ENCODE measurements at regions not wholly inside any gene's neighbourhood (a gene's known extent, or its start where the extent isn't known, plus 50 kb on each side); places are given as distances from the start of the nearest gene placed in this dataset.

DNA sequence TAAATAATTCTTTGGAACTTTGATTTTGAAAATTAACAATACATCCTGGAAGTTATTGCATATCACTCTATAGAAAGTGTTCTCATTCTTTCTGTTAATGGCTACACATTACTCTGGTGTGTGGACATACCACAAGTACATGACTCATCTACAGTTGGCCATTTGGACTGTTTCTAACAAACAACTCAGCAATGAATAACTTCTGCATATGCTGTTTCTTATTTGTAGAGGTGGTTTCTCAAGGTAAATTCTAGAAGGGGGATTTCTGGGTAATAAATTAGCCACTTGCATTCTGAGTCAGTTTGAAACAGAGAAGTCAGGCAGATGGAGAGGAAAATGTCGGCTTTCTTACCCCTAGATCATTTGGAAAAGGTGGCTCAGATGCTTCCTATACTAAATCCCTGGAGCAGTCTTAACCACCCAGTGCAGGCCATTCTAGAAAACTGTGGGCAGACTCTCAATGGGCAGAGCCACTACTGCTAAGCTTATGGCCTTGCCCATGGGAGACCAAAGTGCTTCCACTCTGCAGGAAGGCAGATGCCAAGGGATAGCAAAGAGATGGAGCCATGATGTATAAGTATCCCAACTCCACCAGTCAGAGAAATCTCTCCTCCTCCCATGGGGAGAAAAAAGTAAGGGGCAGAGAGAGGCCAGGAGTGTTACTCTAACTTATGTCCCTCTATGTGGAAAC, 194.0 kb upstream of the PLPP4 start:
- CTCF ChIA-PET, result no interaction called here
- intact Hi-C loops (cut with micrococcal nuclease), result no loop called here

DNA sequence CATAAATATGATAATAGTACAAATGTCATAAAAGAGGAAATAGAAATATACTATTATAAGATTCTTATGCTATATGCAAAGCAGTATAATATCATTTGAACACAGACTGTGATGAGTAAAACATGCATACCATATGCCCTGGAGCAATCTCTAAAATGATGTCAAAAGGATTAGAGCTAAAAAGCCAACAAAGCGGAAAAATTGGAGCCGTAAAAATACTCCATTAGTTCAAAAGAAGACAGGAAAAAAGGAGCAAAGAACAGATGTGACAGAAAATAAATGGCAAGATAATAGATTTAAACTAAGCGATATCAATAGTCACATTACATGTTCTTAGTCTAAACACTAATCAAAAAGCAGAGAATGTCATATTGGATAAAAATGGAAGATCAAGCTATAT, 191.0 kb upstream of the PLPP4 start:
- ChIA-PET CTCF (no interaction called here), POLR2A (no interaction called here)
- H3K4me3 Mint-ChIP-seq, result no peak overlapping the region
- ATAC-seq, result no peak
- peaks cover 8 to 36% (median 20%) of the 10 kb centered on the region in 5 donors for H3K27me3 Mint-ChIP-seq
- no peaks in the 10 kb centered on the region for H3K36me3 Mint-ChIP-seq
- H3K4me3 ChIP-seq (ENCODE audit: low read length), result no peak overlapping the region
- no peaks in the 10 kb centered on the region for H3K9me3 ChIP-seq (ENCODE audit: control insufficient read depth in 2 of 3, low read length in 3 of 3)
- no peak for DNase-seq
- H3K27ac Mint-ChIP-seq, result no peak overlapping the region
- H3K36me3 ChIP-seq (ENCODE audit: control insufficient read depth in 2 of 3, insufficient read depth in 3 of 3, low read length in 3 of 3), result no peaks in the 10 kb centered on the region
- intact Hi-C loops (cut with micrococcal nuclease), result no loop called here
- H3K27me3 ChIP-seq (ENCODE audit: control insufficient read depth in 2 of 2, insufficient read depth in 2 of 2, low read length in 2 of 2), result peaks cover 0 to 4% of the 10 kb centered on the region in 2 donors
- no peaks in the 10 kb centered on the region for H3K4me1 ChIP-seq (ENCODE audit: control insufficient read depth in 2 of 2, insufficient read depth in 2 of 2, low read length in 2 of 2)
- H3K9me3 Mint-ChIP-seq, result peaks cover 0 to 9% (median 0%) of the 10 kb centered on the region in 11 donors
- no peaks in the 10 kb centered on the region for H3K4me1 Mint-ChIP-seq
- no peak overlapping the region for H3K27ac ChIP-seq (ENCODE audit: low read depth, low read length)

More for the DNA sequence above, 194.0 kb upstream of the PLPP4 start:
- Mint-ChIP-seq H3K27me3 (peaks cover 8 to 45% (median 24%) of the 10 kb centered on the region in 5 donors), H3K9me3 (peaks cover 0 to 3% (median 0%) of the 10 kb centered on the region in 11 donors), H3K36me3 (no peaks in the 10 kb centered on the region), H3K4me3 (no peak overlapping the region), H3K4me1 (no peaks in the 10 kb centered on the region), H3K27ac (no peak overlapping the region)
- Histone ChIP-seq H3K4me1 (ENCODE audit: control insufficient read depth in 2 of 2, insufficient read depth in 2 of 2, low read length in 2 of 2) (no peaks in the 10 kb centered on the region), H3K36me3 (ENCODE audit: control insufficient read depth in 2 of 3, insufficient read depth in 3 of 3, low read length in 3 of 3) (no peaks in the 10 kb centered on the region), H3K27ac (ENCODE audit: low read depth, low read length) (no peak overlapping the region), H3K27me3 (ENCODE audit: control insufficient read depth in 2 of 2, insufficient read depth in 2 of 2, low read length in 2 of 2) (peaks cover 0 to 4% of the 10 kb centered on the region in 2 donors), H3K4me3 (ENCODE audit: low read length) (no peak overlapping the region), H3K9me3 (ENCODE audit: control insufficient read depth in 2 of 3, low read length in 3 of 3) (no peaks in the 10 kb centered on the region)
- POLR2A ChIA-PET, result no interaction called here
- DNase-seq (no peak), ATAC-seq (no peak)

- Histone ChIP-seq H3K36me3 (ENCODE audit: control insufficient read depth in 2 of 3, insufficient read depth in 3 of 3, low read length in 3 of 3) (no peaks in the 10 kb centered on the region), H3K27me3 (ENCODE audit: control insufficient read depth in 2 of 2, insufficient read depth in 2 of 2, low read length in 2 of 2) (no peaks in the 10 kb centered on the region), H3K27ac (ENCODE audit: low read depth, low read length) (no peak overlapping the region), H3K4me3 (ENCODE audit: low read length) (no peak overlapping the region), H3K4me1 (ENCODE audit: control insufficient read depth in 2 of 2, insufficient read depth in 2 of 2, low read length in 2 of 2) (no peaks in the 10 kb centered on the region), H3K9me3 (ENCODE audit: control insufficient read depth in 2 of 3, low read length in 3 of 3) (no peaks in the 10 kb centered on the region)
- ChIA-PET CTCF (no interaction called here), POLR2A (no interaction called here)
- Mint-ChIP-seq H3K27me3 (peaks cover 0 to 14% (median 2%) of the 10 kb centered on the region in 5 donors), H3K4me3 (no peak overlapping the region), H3K4me1 (no peaks in the 10 kb centered on the region), H3K36me3 (no peaks in the 10 kb centered on the region), H3K27ac (no peak overlapping the region), H3K9me3 (peaks cover 0 to 9% (median 0%) of the 10 kb centered on the region in 11 donors)
- intact Hi-C loops (cut with micrococcal nuclease), result no loop called here
- DNase-seq (no peak), ATAC-seq (no peak)
These were observed 186.1 kb upstream of the PLPP4 start for GRCh38 chr10:120270906-120271305.

DNA sequence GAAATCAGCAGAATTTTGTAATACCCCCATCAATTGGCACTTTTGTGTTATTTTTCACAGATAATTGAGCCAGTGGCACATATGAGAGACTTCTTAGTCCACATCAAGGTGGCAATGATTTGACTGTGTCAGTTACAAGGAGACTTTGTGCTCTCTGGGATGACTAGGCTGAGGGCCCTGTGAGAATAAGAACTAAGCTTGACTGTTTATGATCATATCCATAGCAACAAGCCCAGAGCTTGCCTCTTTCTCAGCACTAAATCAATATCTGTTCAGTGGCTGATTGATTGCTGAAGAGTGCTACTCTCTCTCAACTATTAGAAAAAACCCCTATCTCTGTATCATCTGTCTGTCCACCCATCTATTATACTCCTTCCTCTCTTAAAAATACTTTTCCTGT, 185.3 kb upstream of the PLPP4 start:
- Histone ChIP-seq H3K4me1 (ENCODE audit: control insufficient read depth in 2 of 2, insufficient read depth in 2 of 2, low read length in 2 of 2) (no peaks in the 10 kb centered on the region), H3K9me3 (ENCODE audit: control insufficient read depth in 2 of 3, low read length in 3 of 3) (no peaks in the 10 kb centered on the region), H3K36me3 (ENCODE audit: control insufficient read depth in 2 of 3, insufficient read depth in 3 of 3, low read length in 3 of 3) (no peaks in the 10 kb centered on the region), H3K27me3 (ENCODE audit: control insufficient read depth in 2 of 2, insufficient read depth in 2 of 2, low read length in 2 of 2) (no peaks in the 10 kb centered on the region), H3K27ac (ENCODE audit: low read depth, low read length) (no peak overlapping the region), H3K4me3 (ENCODE audit: low read length) (no peak overlapping the region)
- H3K27ac Mint-ChIP-seq, result no peak overlapping the region
- H3K4me3 Mint-ChIP-seq, result no peak overlapping the region
- H3K27me3 Mint-ChIP-seq, result peaks cover 0 to 20% (median 9%) of the 10 kb centered on the region in 5 donors
- ChIA-PET POLR2A (no interaction called here), CTCF (no interaction called here)
- peaks cover 0 to 9% (median 0%) of the 10 kb centered on the region in 11 donors for H3K9me3 Mint-ChIP-seq
- H3K36me3 Mint-ChIP-seq, result no peaks in the 10 kb centered on the region
- intact Hi-C loops (cut with micrococcal nuclease), result no loop called here
- ATAC-seq (no peak), DNase-seq (no peak)
- H3K4me1 Mint-ChIP-seq, result no peaks in the 10 kb centered on the region

- Histone ChIP-seq H3K27me3 (ENCODE audit: control insufficient read depth in 2 of 2, insufficient read depth in 2 of 2, low read length in 2 of 2) (no peaks in the 10 kb centered on the region), H3K4me3 (ENCODE audit: low read length) (no peak overlapping the region), H3K4me1 (ENCODE audit: control insufficient read depth in 2 of 2, insufficient read depth in 2 of 2, low read length in 2 of 2) (no peaks in the 10 kb centered on the region), H3K9me3 (ENCODE audit: control insufficient read depth in 2 of 3, low read length in 3 of 3) (no peaks in the 10 kb centered on the region), H3K27ac (ENCODE audit: low read depth, low read length) (no peak overlapping the region), H3K36me3 (ENCODE audit: control insufficient read depth in 2 of 3, insufficient read depth in 3 of 3, low read length in 3 of 3) (no peaks in the 10 kb centered on the region)
- Mint-ChIP-seq H3K4me1 (no peaks in the 10 kb centered on the region), H3K36me3 (no peaks in the 10 kb centered on the region), H3K27me3 (peaks cover 0 to 25% (median 12%) of the 10 kb centered on the region in 5 donors), H3K9me3 (peaks cover 0 to 9% (median 0%) of the 10 kb centered on the region in 11 donors), H3K4me3 (no peak overlapping the region), H3K27ac (no peak overlapping the region)
- CTCF ChIA-PET, result no interaction called here
- ATAC-seq (no peak), DNase-seq (no peak)
- intact Hi-C loops (cut with micrococcal nuclease), result no loop called here
- POLR2A ChIA-PET, result no interaction called here
These were observed 184.7 kb upstream of the PLPP4 start for GRCh38 chr10:120272350-120272749.

- no peaks in the 10 kb centered on the region for H3K36me3 ChIP-seq (ENCODE audit: control insufficient read depth in 2 of 3, insufficient read depth in 3 of 3, low read length in 3 of 3)
- ChIA-PET POLR2A (no interaction called here), CTCF (no interaction called here)
- Mint-ChIP-seq H3K27ac (no peak overlapping the region), H3K4me1 (no peaks in the 10 kb centered on the region), H3K9me3 (peaks cover 0 to 6% (median 2%) of the 10 kb centered on the region in 11 donors), H3K27me3 (peaks cover 0 to 25% (median 18%) of the 10 kb centered on the region in 5 donors), H3K36me3 (no peaks in the 10 kb centered on the region), H3K4me3 (no peak overlapping the region)
- ATAC-seq, result no peak
- intact Hi-C loops (cut with micrococcal nuclease), result no loop called here
- no peaks in the 10 kb centered on the region for H3K27me3 ChIP-seq (ENCODE audit: control insufficient read depth in 2 of 2, insufficient read depth in 2 of 2, low read length in 2 of 2)
- no peak overlapping the region for H3K4me3 ChIP-seq (ENCODE audit: low read length)
- DNase-seq, result no peak
- no peaks in the 10 kb centered on the region for H3K9me3 ChIP-seq (ENCODE audit: control insufficient read depth in 2 of 3, low read length in 3 of 3)
- H3K27ac ChIP-seq (ENCODE audit: low read depth, low read length), result no peak overlapping the region
- no peaks in the 10 kb centered on the region for H3K4me1 ChIP-seq (ENCODE audit: control insufficient read depth in 2 of 2, insufficient read depth in 2 of 2, low read length in 2 of 2)
These were observed 179.0 kb upstream of the PLPP4 start for GRCh38 chr10:120278069-120278468.

- intact Hi-C loops (cut with micrococcal nuclease), result no loop called here
These were observed 177.8 kb upstream of the PLPP4 start for GRCh38 chr10:120279196-120279595.

More at GRCh38 chr10:120279196-120279595, 177.8 kb upstream of the PLPP4 start:
- no peaks in the 10 kb centered on the region for H3K9me3 ChIP-seq (ENCODE audit: control insufficient read depth in 2 of 3, low read length in 3 of 3)
- Mint-ChIP-seq H3K4me3 (no peak overlapping the region), H3K36me3 (no peaks in the 10 kb centered on the region), H3K9me3 (peaks cover 0 to 6% (median 2%) of the 10 kb centered on the region in 11 donors), H3K4me1 (no peaks in the 10 kb centered on the region), H3K27me3 (peaks cover 0 to 25% (median 15%) of the 10 kb centered on the region in 5 donors), H3K27ac (no peak overlapping the region)
- H3K36me3 ChIP-seq (ENCODE audit: control insufficient read depth in 2 of 3, insufficient read depth in 3 of 3, low read length in 3 of 3), result no peaks in the 10 kb centered on the region
- no peaks in the 10 kb centered on the region for H3K4me1 ChIP-seq (ENCODE audit: control insufficient read depth in 2 of 2, insufficient read depth in 2 of 2, low read length in 2 of 2)
- DNase-seq (no peak), ATAC-seq (no peak)
- no peak overlapping the region for H3K4me3 ChIP-seq (ENCODE audit: low read length)
- CTCF ChIA-PET, result no interaction called here
- no peak overlapping the region for H3K27ac ChIP-seq (ENCODE audit: low read depth, low read length)
- H3K27me3 ChIP-seq (ENCODE audit: control insufficient read depth in 2 of 2, insufficient read depth in 2 of 2, low read length in 2 of 2), result no peaks in the 10 kb centered on the region
- POLR2A ChIA-PET, result no interaction called here

Data from naive thymus-derived CD4-positive, alpha-beta T cell (primary cell).